Skeletal muscle tissue (tissue), 3 donors: ENCODE measurements at regions not wholly inside any gene's neighbourhood (a gene's known extent, or its start where the extent isn't known, plus 50 kb on each side); places are given as distances from the start of the nearest gene placed in this dataset.

ENCODE experiments used
- H3K27ac ChIP-seq: one replicate; pipeline ENCODE4 v1.7.0; 2013; ENCODE audit warnings: mild to moderate bottlenecking, low read depth, low read length, inconsistent platforms
- H3K27me3 ChIP-seq, 3 donors: one replicate each; pipeline ENCODE4 v1.7.0; 2013; ENCODE audit warnings: low read length in 3 of 3; ENCODE audit not compliant: control insufficient read depth in 3 of 3, insufficient read depth in 3 of 3
- H3K36me3 ChIP-seq, 3 donors: one replicate each; pipeline ENCODE4 v1.7.0; 2013; ENCODE audit warnings: low read length in 3 of 3; ENCODE audit not compliant: control insufficient read depth in 3 of 3, insufficient read depth in 3 of 3
- H3K4me1 ChIP-seq, 3 donors: one replicate each; pipeline ENCODE4 v1.7.0; 2013; ENCODE audit warnings: low read length in 3 of 3, mild to moderate bottlenecking in 3 of 3; ENCODE audit not compliant: control insufficient read depth in 3 of 3, insufficient read depth in 3 of 3
- H3K4me3 ChIP-seq, 3 donors: one replicate each; pipeline ENCODE4 v1.7.0; 2013; ENCODE audit warnings: low read length in 3 of 3
- H3K9ac ChIP-seq, 3 donors: one replicate each; pipeline ENCODE4 v1.7.0; 2013; ENCODE audit warnings: low read length in 3 of 3, mild to moderate bottlenecking in 3 of 3, moderate library complexity in 2 of 3, low read depth in 1 of 3
- H3K9me3 ChIP-seq, 3 donors: one replicate each; pipeline ENCODE4 v1.7.0; 2013; ENCODE audit warnings: low read length in 3 of 3; ENCODE audit not compliant: control insufficient read depth in 3 of 3
- donor health status: Osteomylitis.

DNA sequence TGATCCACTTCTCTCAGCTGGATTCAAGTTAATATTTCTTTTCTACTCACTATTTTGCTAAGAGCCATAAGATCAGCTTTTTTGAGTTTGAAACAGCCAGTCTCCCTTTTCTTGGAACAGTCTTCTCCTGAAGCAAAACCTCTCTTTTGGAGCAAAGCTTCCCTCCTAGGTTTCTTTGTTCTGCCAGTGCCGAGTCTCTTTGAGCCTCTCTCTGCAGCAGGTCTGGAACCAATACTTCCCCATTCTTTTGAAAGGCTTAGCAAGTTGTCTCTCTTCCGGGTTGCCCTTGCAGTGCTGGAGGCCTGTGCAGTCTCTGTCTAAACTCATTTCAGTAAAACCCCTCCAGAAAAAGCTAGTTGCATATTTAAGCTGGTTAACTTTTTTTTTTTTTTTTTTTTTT, 454.8 kb downstream of the NOVA1 start:
- no peaks in the 10 kb centered on the region for H3K9me3 ChIP-seq
- H3K27ac ChIP-seq = no peak overlapping the region
- H3K4me1 ChIP-seq = no peaks in the 10 kb centered on the region
- H3K36me3 ChIP-seq = no peaks in the 10 kb centered on the region
- H3K9ac ChIP-seq = no peak overlapping the region
- no peak overlapping the region for H3K4me3 ChIP-seq
- no peaks in the 10 kb centered on the region for H3K27me3 ChIP-seq

DNA sequence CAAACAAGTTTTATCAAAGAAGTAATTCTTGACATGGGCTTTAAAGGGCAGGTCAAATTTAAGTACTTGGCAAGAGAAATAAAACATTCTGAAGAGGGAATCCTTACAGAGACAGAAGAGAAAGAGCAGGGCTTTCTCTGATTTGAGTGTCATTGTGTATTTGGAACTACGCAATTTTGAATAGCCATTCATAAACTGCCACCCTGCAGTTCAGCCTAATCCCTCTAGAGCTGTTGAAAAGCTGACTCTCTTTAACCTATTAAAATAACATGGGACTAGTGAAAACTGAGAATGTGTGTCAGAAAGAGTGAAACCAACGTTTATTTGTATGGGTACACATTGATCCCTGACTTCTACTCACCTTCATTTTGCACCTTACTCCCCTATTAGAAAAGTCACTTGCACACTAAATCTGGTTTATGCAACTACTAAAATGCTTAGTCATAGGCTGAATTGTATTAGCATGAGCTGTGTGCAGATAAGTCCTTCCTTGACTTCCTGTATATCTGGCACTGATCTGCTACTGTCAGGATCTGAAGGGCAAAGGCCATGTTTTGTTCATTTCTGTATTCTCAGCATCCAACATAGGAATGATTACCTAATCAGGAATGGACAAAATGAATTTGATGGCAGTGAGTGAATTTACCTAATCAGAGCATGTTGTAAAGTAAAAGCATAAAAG, 458.9 kb downstream of the NOVA1 start:
- H3K27ac ChIP-seq = no peak overlapping the region
- no peaks in the 10 kb centered on the region for H3K9me3 ChIP-seq
- H3K36me3 ChIP-seq = no peaks in the 10 kb centered on the region
- H3K4me3 ChIP-seq = no peak overlapping the region
- no peak overlapping the region for H3K9ac ChIP-seq
- H3K27me3 ChIP-seq = no peaks in the 10 kb centered on the region
- no peaks in the 10 kb centered on the region for H3K4me1 ChIP-seq

DNA sequence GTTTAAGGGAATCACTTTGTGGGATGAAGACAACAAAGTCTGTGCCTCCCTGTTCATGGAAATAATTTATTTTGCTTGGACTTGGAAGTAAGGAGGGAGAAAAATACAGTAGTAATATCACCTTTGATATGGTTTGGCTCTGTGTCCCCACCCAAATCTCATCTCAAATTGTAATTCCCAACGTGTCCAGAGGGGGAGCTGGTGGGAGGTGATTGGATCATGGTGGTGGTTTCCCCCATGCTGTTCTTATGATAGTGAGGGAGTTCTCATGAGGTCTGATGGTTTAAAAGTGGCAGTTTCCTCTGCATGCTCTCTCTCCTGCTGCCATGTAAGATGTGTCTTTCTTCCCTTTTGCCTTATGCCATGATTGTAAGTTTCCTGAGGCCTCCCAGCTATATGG, 460.7 kb downstream of the NOVA1 start:
- H3K27me3 ChIP-seq = no peaks in the 10 kb centered on the region
- H3K4me3 ChIP-seq = no peak overlapping the region
- no peaks in the 10 kb centered on the region for H3K9me3 ChIP-seq
- H3K36me3 ChIP-seq = no peaks in the 10 kb centered on the region
- H3K9ac ChIP-seq = no peak overlapping the region
- no peak overlapping the region for H3K27ac ChIP-seq
- no peaks in the 10 kb centered on the region for H3K4me1 ChIP-seq

DNA sequence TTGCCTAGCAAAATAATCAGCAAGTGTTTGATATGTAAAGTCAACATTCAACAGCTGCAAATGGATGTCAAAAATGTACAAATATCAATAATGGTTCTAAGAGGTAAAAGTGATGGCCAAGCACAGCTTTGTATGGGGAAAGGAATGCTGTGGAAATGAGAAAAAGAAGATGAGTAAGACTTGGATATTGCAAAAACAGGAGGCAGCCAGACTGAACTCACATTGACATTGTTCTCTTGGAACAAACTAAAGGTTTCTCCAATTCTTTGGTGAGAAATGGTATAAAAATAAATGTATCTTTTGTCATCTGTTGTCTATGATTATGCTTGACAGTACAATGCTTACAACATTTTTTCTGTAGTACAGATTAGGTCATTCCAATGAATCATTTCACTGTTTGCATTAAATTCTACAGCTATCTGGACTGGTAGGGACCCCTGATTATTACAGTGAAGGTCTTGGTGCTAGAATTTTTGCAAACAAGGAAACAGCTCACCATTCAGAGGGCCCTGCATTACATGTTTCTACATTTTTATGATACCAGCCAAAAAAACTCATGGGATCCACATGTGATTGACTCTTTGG, 465.7 kb downstream of the NOVA1 start:
- no peak overlapping the region for H3K4me3 ChIP-seq
- no peak overlapping the region for H3K27ac ChIP-seq
- no peak overlapping the region for H3K9ac ChIP-seq
- no peaks in the 10 kb centered on the region for H3K4me1 ChIP-seq
- H3K27me3 ChIP-seq = no peaks in the 10 kb centered on the region
- H3K36me3 ChIP-seq = no peaks in the 10 kb centered on the region
- H3K9me3 ChIP-seq = no peaks in the 10 kb centered on the region

DNA sequence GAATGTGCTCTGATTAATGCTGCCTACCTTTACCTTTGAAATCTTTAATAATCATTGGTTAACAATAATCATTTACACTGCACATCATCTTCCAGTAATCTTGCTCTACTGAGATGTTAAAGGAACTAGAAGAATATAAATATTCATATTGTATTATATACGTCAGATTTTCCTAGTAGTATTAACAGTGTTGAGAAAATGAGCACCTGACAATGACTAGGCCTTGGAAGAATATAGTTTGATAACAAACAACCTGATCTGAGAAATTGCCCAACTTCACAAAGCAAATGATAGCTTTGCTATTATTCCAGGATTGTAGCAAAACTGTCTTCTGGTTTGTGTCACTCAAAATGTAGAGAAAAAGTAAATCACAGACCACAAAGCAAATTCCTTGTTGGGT, 467.1 kb downstream of the NOVA1 start:
- Histone ChIP-seq H3K36me3 (no peaks in the 10 kb centered on the region), H3K9me3 (no peaks in the 10 kb centered on the region), H3K4me3 (no peak overlapping the region), H3K27ac (no peak overlapping the region), H3K4me1 (no peaks in the 10 kb centered on the region), H3K9ac (no peak overlapping the region), H3K27me3 (no peaks in the 10 kb centered on the region)

DNA sequence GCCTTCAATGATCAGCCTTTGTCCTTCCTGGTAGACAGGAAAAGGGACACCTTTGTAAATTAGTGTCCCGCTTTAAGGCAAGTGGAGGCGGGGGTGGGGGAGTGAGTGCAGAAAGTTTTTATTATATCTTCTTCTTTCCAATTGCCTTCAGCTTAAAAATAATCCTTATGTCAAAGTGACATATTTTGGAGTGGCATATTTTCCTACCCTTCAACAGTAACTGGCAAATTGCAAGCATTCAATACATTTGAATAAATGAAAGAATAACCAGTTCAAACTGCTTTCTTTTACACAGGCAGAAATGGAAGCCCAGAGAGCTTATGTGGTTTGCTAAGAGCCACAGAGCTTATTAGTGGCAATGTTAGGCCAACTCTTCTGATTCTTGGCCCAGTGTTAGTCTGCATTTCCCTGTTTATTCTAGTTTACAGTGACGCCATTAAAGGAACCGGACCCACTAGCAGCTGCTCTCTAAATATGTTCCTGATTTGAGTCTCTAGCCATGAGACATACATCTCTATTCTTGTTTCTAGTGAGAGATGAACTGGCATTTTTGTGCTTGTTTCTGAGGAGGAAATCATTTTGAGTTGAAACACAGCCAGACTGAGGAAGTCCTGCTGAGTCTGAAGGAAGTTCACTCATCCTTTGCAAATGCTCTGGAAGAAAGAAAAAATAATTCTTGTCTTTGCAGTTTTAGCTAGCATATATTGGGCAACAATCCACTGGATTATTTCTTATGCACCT, 468.7 kb downstream of the NOVA1 start:
- Histone ChIP-seq H3K9ac (no peak overlapping the region), H3K27ac (no peak overlapping the region), H3K4me3 (no peak overlapping the region), H3K36me3 (no peaks in the 10 kb centered on the region), H3K4me1 (no peaks in the 10 kb centered on the region), H3K27me3 (no peaks in the 10 kb centered on the region), H3K9me3 (no peaks in the 10 kb centered on the region)

DNA sequence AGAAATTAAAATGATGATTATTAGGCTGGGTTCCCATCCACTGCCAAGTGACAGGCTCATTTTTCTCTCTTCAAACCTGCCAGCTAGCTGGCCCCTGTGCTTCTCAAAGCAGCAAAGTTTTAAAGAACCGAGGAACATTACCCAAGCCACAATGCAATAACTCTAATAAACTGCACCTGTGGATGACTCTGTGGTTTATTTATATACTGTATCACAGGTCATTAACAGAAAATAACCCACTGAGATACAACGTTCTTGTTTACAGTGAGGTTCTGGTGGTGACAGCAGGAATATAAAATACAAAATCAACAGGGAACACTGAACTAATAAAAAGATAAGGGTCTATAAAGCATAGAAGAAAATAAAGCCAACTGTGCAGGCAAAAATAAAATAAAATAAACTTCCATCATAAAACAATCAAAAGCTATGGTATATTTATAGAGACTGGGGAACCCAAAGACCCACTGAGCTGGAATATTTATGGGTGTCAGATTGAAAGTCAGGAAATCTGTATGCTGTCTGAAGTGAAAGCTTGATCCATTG, 472.9 kb downstream of the NOVA1 start:
- Histone ChIP-seq H3K27me3 (no peaks in the 10 kb centered on the region), H3K4me3 (no peak overlapping the region), H3K4me1 (no peaks in the 10 kb centered on the region), H3K27ac (no peak overlapping the region), H3K9me3 (no peaks in the 10 kb centered on the region), H3K36me3 (no peaks in the 10 kb centered on the region), H3K9ac (no peak overlapping the region)

DNA sequence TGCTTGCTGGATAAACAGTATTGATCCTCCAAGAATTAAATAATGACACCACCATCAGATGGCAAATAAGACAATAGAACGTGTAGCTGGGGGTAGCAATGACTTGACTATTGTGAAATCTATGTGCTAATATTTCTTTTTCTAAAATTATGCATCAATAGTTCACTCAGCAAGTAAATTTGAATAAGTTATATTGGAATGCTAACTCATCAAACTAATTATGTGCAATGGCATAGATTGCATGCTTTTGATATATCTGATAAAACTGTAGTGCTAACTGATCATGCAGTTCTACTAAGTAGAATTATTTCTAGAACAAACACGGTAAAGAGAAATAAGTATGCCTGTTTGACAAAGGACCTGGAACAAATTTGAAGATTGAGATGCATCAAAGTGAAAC, 474.4 kb downstream of the NOVA1 start:
- no peaks in the 10 kb centered on the region for H3K27me3 ChIP-seq

DNA sequence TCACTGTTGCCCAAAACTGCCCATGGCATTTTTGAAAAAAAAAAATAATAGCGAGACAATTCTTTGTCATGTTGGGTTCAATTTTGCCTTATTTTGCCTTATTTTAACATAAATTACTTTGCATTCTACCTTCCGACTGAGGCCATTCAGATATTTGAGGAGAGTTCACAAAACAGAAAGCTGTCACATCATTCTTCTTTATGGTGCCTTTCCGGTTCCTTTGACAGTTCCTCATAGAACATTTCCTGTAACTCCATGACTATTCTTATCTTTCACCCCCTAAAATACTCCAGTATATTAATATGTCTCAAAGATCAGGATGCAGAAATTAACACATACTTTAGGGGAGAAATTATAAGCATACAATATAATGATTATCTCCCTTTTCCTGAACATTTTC, 476.7 kb downstream of the NOVA1 start:
- Histone ChIP-seq H3K4me1 (no peaks in the 10 kb centered on the region), H3K27ac (no peak overlapping the region), H3K27me3 (no peaks in the 10 kb centered on the region), H3K9ac (no peak overlapping the region), H3K9me3 (no peaks in the 10 kb centered on the region), H3K4me3 (no peak overlapping the region), H3K36me3 (no peaks in the 10 kb centered on the region)

More for the DNA sequence above, 474.4 kb downstream of the NOVA1 start:
- Histone ChIP-seq H3K27ac (no peak overlapping the region), H3K4me1 (no peaks in the 10 kb centered on the region), H3K4me3 (no peak overlapping the region), H3K36me3 (no peaks in the 10 kb centered on the region), H3K9ac (no peak overlapping the region), H3K9me3 (no peaks in the 10 kb centered on the region)
